Stomach (tissue), 4 donors: ENCODE measurements at regions not wholly inside any gene's neighbourhood (a gene's known extent, or its start where the extent isn't known, plus 50 kb on each side); places are given as distances from the start of the nearest gene placed in this dataset.

ENCODE experiments used
- EP300 ChIP-seq: sonication (generic); formaldehyde crosslinking; IDR thresholded peaks from one replicate; pipeline ENCODE4 v1.6.1; 2017; ENCODE audit warnings: antibody characterized with exemption
- POLR2A ChIP-seq, 4 donors: fragments of 450-650 bp; IDR thresholded peaks; one replicate each; pipeline ENCODE4 v1.6.1; 2016; ENCODE audit warnings: antibody characterized with exemption in 4 of 4, control low read depth in 2 of 4, mild to moderate bottlenecking in 1 of 4, moderate library complexity in 1 of 4
- POLR2AphosphoS5 ChIP-seq, 3 donors: sonication (generic); formaldehyde crosslinking; IDR thresholded peaks; one replicate each; pipeline ENCODE4 v1.6.1; 2016; ENCODE audit warnings: antibody characterized with exemption in 3 of 3
- TF ChIP-seq, protein P1 (sequence below), 7 experiments: fragments of 450-650 bp in 4 of 7; fragments of 200-600 bp in 3 of 7; sonication (generic) in 3 of 7; IDR thresholded peaks; one replicate each; pipeline ENCODE4 v1.5.1; 2016 to 2019; ENCODE audit warnings: antibody characterized with exemption in 7 of 7, control low read depth in 2 of 7, mild to moderate bottlenecking in 1 of 7

DNA sequence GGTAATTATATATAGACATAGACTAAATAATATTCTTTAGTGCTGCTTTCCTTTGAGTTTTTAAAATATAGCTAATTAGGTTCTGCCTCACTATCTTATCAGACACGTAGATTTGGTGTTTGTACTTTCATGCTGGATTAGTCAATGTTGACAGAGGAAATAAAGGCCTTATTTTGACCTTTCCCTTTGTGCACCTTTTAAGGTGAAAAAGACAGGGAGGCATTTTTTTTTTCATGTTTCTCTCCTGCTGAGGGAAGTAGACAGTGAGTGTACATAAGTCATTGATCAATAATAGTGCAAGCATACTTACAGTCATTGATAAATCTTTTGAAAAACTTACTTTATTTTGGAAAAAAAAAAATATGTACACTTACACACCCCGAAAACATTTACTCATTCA, 467.8 kb downstream of the GRXCR1 start:
- TF ChIP-seq, protein P1, sequence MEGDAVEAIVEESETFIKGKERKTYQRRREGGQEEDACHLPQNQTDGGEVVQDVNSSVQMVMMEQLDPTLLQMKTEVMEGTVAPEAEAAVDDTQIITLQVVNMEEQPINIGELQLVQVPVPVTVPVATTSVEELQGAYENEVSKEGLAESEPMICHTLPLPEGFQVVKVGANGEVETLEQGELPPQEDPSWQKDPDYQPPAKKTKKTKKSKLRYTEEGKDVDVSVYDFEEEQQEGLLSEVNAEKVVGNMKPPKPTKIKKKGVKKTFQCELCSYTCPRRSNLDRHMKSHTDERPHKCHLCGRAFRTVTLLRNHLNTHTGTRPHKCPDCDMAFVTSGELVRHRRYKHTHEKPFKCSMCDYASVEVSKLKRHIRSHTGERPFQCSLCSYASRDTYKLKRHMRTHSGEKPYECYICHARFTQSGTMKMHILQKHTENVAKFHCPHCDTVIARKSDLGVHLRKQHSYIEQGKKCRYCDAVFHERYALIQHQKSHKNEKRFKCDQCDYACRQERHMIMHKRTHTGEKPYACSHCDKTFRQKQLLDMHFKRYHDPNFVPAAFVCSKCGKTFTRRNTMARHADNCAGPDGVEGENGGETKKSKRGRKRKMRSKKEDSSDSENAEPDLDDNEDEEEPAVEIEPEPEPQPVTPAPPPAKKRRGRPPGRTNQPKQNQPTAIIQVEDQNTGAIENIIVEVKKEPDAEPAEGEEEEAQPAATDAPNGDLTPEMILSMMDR (IDR thresholded peaks at IDR 0.05), result no peak
- TF ChIP-seq EP300, result no peak
- TF ChIP-seq POLR2A (IDR thresholded peaks at IDR 0.05), result no peak
- peak in 2 of 3 donors; percentile 50 to 60 for TF ChIP-seq POLR2AphosphoS5 (IDR thresholded peaks at IDR 0.05)
